ENCODE measurements at regions not wholly inside any gene's neighbourhood (a gene's known extent, or its start where the extent isn't known, plus 50 kb on each side); places are given as distances from the start of the nearest gene placed in this dataset.

DNA sequence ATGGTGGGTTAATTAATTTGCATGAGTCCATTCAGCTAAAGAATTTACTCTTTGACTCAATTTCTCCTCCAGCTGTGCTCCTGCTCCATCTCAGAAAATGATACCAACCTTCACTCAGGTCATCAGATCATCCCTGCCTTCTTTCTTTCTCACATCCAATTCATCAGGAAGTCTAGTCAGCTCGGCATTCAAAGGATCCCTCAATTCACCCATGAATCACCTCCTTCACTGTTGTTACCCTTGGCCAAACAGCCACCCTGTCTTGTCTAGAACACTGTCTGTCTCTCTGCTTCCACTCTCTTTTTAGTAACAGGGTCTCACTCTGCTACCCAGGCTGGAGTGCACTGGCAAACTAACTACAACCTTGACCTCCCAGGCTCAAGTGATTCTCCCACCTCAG lies 337.4 kb upstream of the SFRP2 start:
- Histone ChIP-seq H3K36me3 (ENCODE audit: control insufficient read depth in 4 of 4, insufficient read depth in 4 of 4, low read length in 4 of 4) (no peaks in the 10 kb centered on the region), H3K27ac (ENCODE audit: low read depth in 1 of 2, low read length in 1 of 2) (no peak overlapping the region), H3K9ac (ENCODE audit: insufficient read depth in 1 of 2, low read length in 2 of 2) (no peak overlapping the region), H3K27me3 (ENCODE audit: control insufficient read depth in 3 of 3, insufficient read depth in 3 of 3, low read length in 2 of 3) (no peaks in the 10 kb centered on the region), H3K4me3 (no peak overlapping the region), H3K9me3 (ENCODE audit: control insufficient read depth in 4 of 4, insufficient read depth in 3 of 4, low read length in 3 of 4) (peaks cover 0 to 10% (median under 1%) of the 10 kb centered on the region in 4 donors), H3K4me1 (ENCODE audit: control insufficient read depth in 5 of 5, insufficient read depth in 5 of 5, low read length in 5 of 5) (no peaks in the 10 kb centered on the region)
- no peak for DNase-seq
- TF ChIP-seq, protein P1, sequence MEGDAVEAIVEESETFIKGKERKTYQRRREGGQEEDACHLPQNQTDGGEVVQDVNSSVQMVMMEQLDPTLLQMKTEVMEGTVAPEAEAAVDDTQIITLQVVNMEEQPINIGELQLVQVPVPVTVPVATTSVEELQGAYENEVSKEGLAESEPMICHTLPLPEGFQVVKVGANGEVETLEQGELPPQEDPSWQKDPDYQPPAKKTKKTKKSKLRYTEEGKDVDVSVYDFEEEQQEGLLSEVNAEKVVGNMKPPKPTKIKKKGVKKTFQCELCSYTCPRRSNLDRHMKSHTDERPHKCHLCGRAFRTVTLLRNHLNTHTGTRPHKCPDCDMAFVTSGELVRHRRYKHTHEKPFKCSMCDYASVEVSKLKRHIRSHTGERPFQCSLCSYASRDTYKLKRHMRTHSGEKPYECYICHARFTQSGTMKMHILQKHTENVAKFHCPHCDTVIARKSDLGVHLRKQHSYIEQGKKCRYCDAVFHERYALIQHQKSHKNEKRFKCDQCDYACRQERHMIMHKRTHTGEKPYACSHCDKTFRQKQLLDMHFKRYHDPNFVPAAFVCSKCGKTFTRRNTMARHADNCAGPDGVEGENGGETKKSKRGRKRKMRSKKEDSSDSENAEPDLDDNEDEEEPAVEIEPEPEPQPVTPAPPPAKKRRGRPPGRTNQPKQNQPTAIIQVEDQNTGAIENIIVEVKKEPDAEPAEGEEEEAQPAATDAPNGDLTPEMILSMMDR (IDR thresholded peaks at IDR 0.05; ENCODE audit: control extremely low read depth, extremely low read depth), result no peak
- WGBS, 2 donors, result 68 to 80% methylated on average over 1 of the region's 1 CpG
- ATAC-seq (ENCODE audit: insufficient read depth, low FRiP score), result no peak

DNA sequence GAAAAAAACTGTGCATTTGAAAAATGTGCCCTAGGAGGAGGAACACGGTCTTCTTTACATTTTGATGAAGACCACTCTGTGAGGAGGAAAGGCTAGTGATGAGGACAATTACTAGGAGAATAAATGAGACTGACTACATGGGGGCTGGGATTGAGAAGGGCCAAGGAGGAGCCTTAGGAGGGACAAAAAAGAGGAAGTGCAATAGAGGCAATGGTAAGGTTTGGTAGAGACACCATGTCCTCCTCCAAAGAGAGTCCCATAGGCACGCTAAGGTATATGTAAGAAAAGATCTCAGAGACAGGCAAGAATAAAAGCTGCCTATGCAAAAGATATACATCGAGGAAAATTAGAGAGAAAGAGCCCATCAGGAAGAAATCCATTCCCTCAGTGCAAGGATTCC lies 336.5 kb upstream of the SFRP2 start:
- DNase-seq (no peak), ATAC-seq (ENCODE audit: insufficient read depth, low FRiP score) (no peak)
- H3K9me3 ChIP-seq (ENCODE audit: control insufficient read depth in 4 of 4, insufficient read depth in 3 of 4, low read length in 3 of 4), result peaks cover 0 to 10% (median under 1%) of the 10 kb centered on the region in 4 donors
- no peak overlapping the region for H3K4me3 ChIP-seq
- H3K9ac ChIP-seq (ENCODE audit: insufficient read depth in 1 of 2, low read length in 2 of 2), result no peak overlapping the region
- H3K36me3 ChIP-seq (ENCODE audit: control insufficient read depth in 4 of 4, insufficient read depth in 4 of 4, low read length in 4 of 4), result no peaks in the 10 kb centered on the region
- no peak overlapping the region for H3K27ac ChIP-seq (ENCODE audit: low read depth in 1 of 2, low read length in 1 of 2)
- no peaks in the 10 kb centered on the region for H3K4me1 ChIP-seq (ENCODE audit: control insufficient read depth in 5 of 5, insufficient read depth in 5 of 5, low read length in 5 of 5)
- H3K27me3 ChIP-seq (ENCODE audit: control insufficient read depth in 3 of 3, insufficient read depth in 3 of 3, low read length in 2 of 3), result no peaks in the 10 kb centered on the region
- TF ChIP-seq, protein P1 (IDR thresholded peaks at IDR 0.05; ENCODE audit: control extremely low read depth, extremely low read depth), result no peak
- whole genome bisulfite sequencing, 2 donors, result 90 to 94% methylated on average over 3 of the region's 3 CpGs

DNA sequence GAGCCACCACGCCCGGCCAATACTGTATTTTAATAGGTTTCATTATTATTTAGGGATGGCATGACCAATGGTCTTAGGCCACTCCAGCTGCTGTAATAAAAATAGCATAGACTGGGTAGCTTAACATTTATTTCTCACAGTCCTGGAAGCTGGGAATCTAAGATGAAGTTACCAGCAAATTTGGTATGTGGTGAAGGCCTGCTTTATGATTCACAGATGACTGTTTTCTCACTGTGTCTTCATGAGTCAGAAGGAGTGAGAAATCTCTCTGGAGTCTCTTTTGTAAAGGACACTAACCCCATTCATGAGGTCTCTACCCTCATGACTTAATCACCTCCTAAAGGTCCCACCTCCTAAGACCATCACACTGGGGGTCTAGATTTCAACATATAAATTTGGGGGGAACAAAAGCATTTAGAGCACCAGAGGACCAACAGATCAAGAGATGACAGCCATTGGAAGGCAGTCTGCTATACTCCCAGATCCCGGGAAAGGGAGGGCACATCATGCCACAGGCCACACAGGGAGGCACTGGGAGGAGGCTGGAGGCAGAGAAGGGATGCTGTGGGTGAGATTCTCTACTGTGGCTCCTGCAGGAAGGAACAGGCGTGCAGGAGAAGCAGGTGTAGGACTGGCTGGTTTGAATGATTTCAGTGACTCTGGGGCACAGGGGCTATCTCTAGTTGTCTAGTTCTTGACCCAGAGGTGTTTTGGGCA lies 335.8 kb upstream of the SFRP2 start:
- Histone ChIP-seq H3K27me3 (ENCODE audit: control insufficient read depth in 3 of 3, insufficient read depth in 3 of 3, low read length in 2 of 3) (no peaks in the 10 kb centered on the region), H3K4me1 (ENCODE audit: control insufficient read depth in 5 of 5, insufficient read depth in 5 of 5, low read length in 5 of 5) (no peaks in the 10 kb centered on the region), H3K4me3 (no peak overlapping the region), H3K9me3 (ENCODE audit: control insufficient read depth in 4 of 4, insufficient read depth in 3 of 4, low read length in 3 of 4) (peaks cover 0 to 10% (median under 1%) of the 10 kb centered on the region in 4 donors), H3K36me3 (ENCODE audit: control insufficient read depth in 4 of 4, insufficient read depth in 4 of 4, low read length in 4 of 4) (no peaks in the 10 kb centered on the region), H3K9ac (ENCODE audit: insufficient read depth in 1 of 2, low read length in 2 of 2) (no peak overlapping the region), H3K27ac (ENCODE audit: low read depth in 1 of 2, low read length in 1 of 2) (no peak overlapping the region)
- 61 to 65% methylated on average over 4 of the region's 4 CpGs for WGBS, 2 donors
- ATAC-seq (ENCODE audit: insufficient read depth, low FRiP score), result no peak
- TF ChIP-seq, protein P1 (IDR thresholded peaks at IDR 0.05; ENCODE audit: control extremely low read depth, extremely low read depth), result no peak
- DNase-seq, result no peak

DNA sequence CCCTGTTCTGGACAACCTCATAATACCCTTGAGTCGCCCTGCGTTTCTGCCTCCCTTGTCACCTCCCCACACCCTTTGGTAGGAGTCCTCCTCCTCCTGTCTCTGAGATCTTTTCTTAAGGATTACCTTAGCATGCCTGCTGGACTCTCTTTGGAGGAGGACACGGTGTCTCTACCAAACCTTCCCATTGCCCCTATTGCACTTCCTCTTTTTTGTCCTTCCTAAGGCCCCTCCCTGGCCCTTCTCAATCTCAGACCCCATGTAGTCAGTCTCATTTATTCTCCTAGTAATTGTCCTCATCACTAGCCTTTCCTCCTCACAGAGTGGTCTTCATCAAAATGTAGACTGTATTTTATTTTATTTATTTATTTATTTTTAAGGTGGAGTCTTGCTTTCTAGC lies 335.0 kb upstream of the SFRP2 start:
- Histone ChIP-seq H3K9me3 (ENCODE audit: control insufficient read depth in 4 of 4, insufficient read depth in 3 of 4, low read length in 3 of 4) (peaks cover 0 to 10% (median under 1%) of the 10 kb centered on the region in 4 donors), H3K9ac (ENCODE audit: insufficient read depth in 1 of 2, low read length in 2 of 2) (no peak overlapping the region), H3K27ac (ENCODE audit: low read depth in 1 of 2, low read length in 1 of 2) (no peak overlapping the region), H3K27me3 (ENCODE audit: control insufficient read depth in 3 of 3, insufficient read depth in 3 of 3, low read length in 2 of 3) (no peaks in the 10 kb centered on the region), H3K36me3 (ENCODE audit: control insufficient read depth in 4 of 4, insufficient read depth in 4 of 4, low read length in 4 of 4) (no peaks in the 10 kb centered on the region), H3K4me3 (no peak overlapping the region), H3K4me1 (ENCODE audit: control insufficient read depth in 5 of 5, insufficient read depth in 5 of 5, low read length in 5 of 5) (no peaks in the 10 kb centered on the region)
- DNase-seq, result no peak
- TF ChIP-seq, protein P1 (IDR thresholded peaks at IDR 0.05; ENCODE audit: control extremely low read depth, extremely low read depth), result no peak
- ATAC-seq (ENCODE audit: insufficient read depth, low FRiP score), result no peak
- WGBS, 2 donors, result 91% methylated on average over 3 of the region's 3 CpGs
